PC-3 (cell line): ENCODE measurements at regions not wholly inside any gene's neighbourhood (a gene's known extent, or its start where the extent isn't known, plus 50 kb on each side); places are given as distances from the start of the nearest gene placed in this dataset.

Source experiments
- ATAC-seq: fragments of 200-7000 bp; cut with Tn5 transposase; 2 replicates; pipeline ENCODE4 v1.9.1; 2020; ENCODE audit warnings: mild to moderate bottlenecking, moderate library complexity
- BruUV-seq: library from RNA; stranded (reverse); fragments of 400-500 nt; replicated peaks from 2 replicates; lab custom pipeline; 2021; lab: Mats Ljungman, UMichigan
- CTCF ChIA-PET: fragments of 300-600 bp; sonication (Branson Sonifier 250); formaldehyde crosslinking; loops from one replicate; lab custom pipeline; 2022; ENCODE audit warnings: antibody characterized with exemption; lab: Charles Lee
- POLR2A ChIA-PET: fragments of 300-600 bp; sonication (Branson Sonifier 250); formaldehyde crosslinking; loops from one replicate; lab custom pipeline; 2022; ENCODE audit warnings: antibody characterized with exemption; ENCODE audit not compliant: unreplicated experiment; lab: Charles Lee
- DNase-seq: peaks from one replicate; pipeline ENCODE4 v3.0.0-alpha.2; 2015
- H2AFZ ChIP-seq: fragments of 300-600 bp; sonication (generic); 2 replicates; pipeline ENCODE4 v1.6.0; 2016; ENCODE audit warnings: antibody characterized with exemption, low read length
- H3F3A ChIP-seq: fragments of 300-600 bp; sonication (generic); one replicate; pipeline ENCODE4 v1.6.0; 2017; ENCODE audit warnings: antibody characterized with exemption, low read length, control low read depth, mild to moderate bottlenecking; ENCODE audit not compliant: unreplicated experiment
- H3K27ac ChIP-seq: fragments of 300-600 bp; sonication (generic); 2 replicates; pipeline ENCODE4 v1.5.1; 2016; ENCODE audit warnings: mild to moderate bottlenecking, low read length
- H3K27me3 ChIP-seq: fragments of 300-600 bp; sonication (generic); 2 replicates; pipeline ENCODE4 v1.6.1; 2016; ENCODE audit warnings: low read length, mixed read lengths
- H3K36me3 ChIP-seq: fragments of 300-600 bp; sonication (generic); 2 replicates; pipeline ENCODE4 v1.6.1; 2016; ENCODE audit warnings: low read depth, mixed run types, low read length, mixed read lengths
- H3K4me1 ChIP-seq: fragments of 300-600 bp; sonication (generic); 2 replicates; pipeline ENCODE4 v1.5.1; 2016; ENCODE audit warnings: low read length; ENCODE audit not compliant: insufficient read depth
- H3K4me2 ChIP-seq: fragments of 300-600 bp; sonication (generic); 2 replicates; pipeline ENCODE4 v1.6.0; 2016; ENCODE audit warnings: low read length
- H3K4me3 ChIP-seq: fragments of 300-600 bp; sonication (generic); 2 replicates; pipeline ENCODE4 v1.5.1; 2016; ENCODE audit warnings: mild to moderate bottlenecking, low read length, mixed read lengths
- H3K79me2 ChIP-seq: fragments of 300-600 bp; sonication (generic); 2 replicates; pipeline ENCODE4 v1.6.1; 2017; ENCODE audit warnings: low read length, mixed read lengths
- H3K9ac ChIP-seq: fragments of 300-600 bp; sonication (generic); 2 replicates; pipeline ENCODE4 v1.6.0; 2016; ENCODE audit warnings: mild to moderate bottlenecking, low read length
- H3K9me2 ChIP-seq: fragments of 300-600 bp; sonication (generic); replicated peaks from 2 replicates; pipeline ENCODE4 v1.6.1; 2016; ENCODE audit warnings: mixed run types, low read length, mixed read lengths
- H3K9me3 ChIP-seq: fragments of 300-600 bp; sonication (generic); 2 replicates; pipeline ENCODE4 v1.6.1; 2016; ENCODE audit warnings: low read length, mixed read lengths
- H4K20me1 ChIP-seq: fragments of 300-600 bp; sonication (generic); 2 replicates; pipeline ENCODE4 v1.6.1; 2016; ENCODE audit warnings: low read length, mixed read lengths
- EZH2 ChIP-seq: fragments of 300-600 bp; sonication (generic); IDR thresholded peaks from one replicate; pipeline ENCODE4 v1.6.1; 2017; ENCODE audit warnings: antibody characterized with exemption, mild to moderate bottlenecking, low read length; ENCODE audit not compliant: unreplicated experiment
- EZH2phosphoT487 ChIP-seq: fragments of 300-600 bp; sonication (generic); IDR thresholded peaks from 2 replicates; pipeline ENCODE4 v1.6.1; 2018; ENCODE audit warnings: mild to moderate bottlenecking, antibody characterized with exemption, low read length, borderline replicate concordance
- intact Hi-C: fragments of 100-400 bp; cut with micrococcal nuclease; formaldehyde crosslinking; loops from 2 replicates; pipeline ENCODE4 v1.9.0; 2023
- TF ChIP-seq, protein P1 (sequence below): fragments of 300-600 bp; sonication (generic); conservative IDR thresholded peaks from 2 replicates; pipeline ENCODE4 v1.5.1; 2017; ENCODE audit warnings: antibody characterized with exemption, low read depth, mild to moderate bottlenecking, low read length

DNA sequence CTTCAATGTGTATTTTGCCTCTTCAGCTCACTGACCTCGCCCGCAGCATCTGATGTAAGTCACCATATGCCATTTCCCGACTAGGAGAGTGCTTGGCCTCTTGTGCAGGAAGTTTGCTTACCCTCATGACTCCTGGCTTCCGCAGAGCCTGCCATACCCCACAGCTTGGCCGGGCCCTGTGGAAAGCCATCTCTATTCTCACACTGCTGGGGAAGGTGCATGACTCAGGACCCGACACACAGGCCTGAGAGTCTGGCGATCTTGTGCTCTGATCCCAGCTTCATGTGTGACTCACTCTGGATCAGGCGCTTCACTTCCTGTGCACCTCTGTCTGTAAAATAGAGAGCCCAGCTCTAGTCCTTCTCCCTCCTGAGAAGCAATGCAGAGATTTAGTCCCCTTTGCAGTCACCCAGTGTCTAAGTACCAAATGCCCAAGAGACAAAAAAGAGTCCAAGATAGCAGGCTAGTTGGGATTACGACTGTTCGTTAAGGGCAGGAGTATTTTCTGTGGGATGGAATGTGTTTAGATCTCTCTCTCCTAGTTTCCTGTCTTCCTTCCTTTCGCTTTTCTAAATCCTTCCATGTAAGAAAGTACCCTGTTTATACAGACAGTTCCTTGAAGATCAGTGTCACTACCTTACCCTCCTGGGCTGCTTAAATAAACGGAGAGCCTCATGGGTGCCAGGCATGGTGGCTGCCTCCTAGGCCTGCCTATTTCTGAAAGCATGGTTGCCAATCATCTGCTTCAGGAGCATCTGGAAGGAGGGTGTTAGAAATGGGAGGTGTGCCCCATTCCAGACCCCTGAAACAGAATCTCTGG is 62.8 kb upstream of the KIF26B start:
- Histone ChIP-seq H3K36me3 (no peaks in the 10 kb centered on the region), H3K9me2 (no peaks in the 10 kb centered on the region), H3K27me3 (no peaks in the 10 kb centered on the region), H4K20me1 (no peaks in the 10 kb centered on the region), H2AFZ (peak overlapping the region; percentile 73), H3K4me2 (peak overlapping the region; percentile 60), H3K4me1 (peaks cover 20% of the 10 kb centered on the region), H3K79me2 (no peaks in the 10 kb centered on the region), H3F3A (no peaks in the 10 kb centered on the region), H3K27ac (peak overlapping the region; percentile 89), H3K9me3 (no peaks in the 10 kb centered on the region), H3K4me3 (peak overlapping the region; percentile 1; the same call in 1 of the 2 replicates), H3K9ac (peak overlapping the region; percentile 63)
- DNase-seq, result peak; percentile 97
- intact Hi-C loops, result no loop called here
- ChIA-PET CTCF (interaction anchor here (0.6 kb wide), 1 partner anchor 1364 kb away, joined by 3 read pairs; no protein-coding TSS in a partner anchor), POLR2A (interaction anchor here (0.6 kb wide), 1 partner anchor 121 kb away, joined by 3 read pairs; no protein-coding TSS in a partner anchor)
- peak; percentile 100 for ATAC-seq
- no TSS peak for BruUV-seq
- TF ChIP-seq, protein P1, sequence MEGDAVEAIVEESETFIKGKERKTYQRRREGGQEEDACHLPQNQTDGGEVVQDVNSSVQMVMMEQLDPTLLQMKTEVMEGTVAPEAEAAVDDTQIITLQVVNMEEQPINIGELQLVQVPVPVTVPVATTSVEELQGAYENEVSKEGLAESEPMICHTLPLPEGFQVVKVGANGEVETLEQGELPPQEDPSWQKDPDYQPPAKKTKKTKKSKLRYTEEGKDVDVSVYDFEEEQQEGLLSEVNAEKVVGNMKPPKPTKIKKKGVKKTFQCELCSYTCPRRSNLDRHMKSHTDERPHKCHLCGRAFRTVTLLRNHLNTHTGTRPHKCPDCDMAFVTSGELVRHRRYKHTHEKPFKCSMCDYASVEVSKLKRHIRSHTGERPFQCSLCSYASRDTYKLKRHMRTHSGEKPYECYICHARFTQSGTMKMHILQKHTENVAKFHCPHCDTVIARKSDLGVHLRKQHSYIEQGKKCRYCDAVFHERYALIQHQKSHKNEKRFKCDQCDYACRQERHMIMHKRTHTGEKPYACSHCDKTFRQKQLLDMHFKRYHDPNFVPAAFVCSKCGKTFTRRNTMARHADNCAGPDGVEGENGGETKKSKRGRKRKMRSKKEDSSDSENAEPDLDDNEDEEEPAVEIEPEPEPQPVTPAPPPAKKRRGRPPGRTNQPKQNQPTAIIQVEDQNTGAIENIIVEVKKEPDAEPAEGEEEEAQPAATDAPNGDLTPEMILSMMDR, result no peak
- TF ChIP-seq EZH2 (no peak), EZH2phosphoT487 (no peak)

DNA sequence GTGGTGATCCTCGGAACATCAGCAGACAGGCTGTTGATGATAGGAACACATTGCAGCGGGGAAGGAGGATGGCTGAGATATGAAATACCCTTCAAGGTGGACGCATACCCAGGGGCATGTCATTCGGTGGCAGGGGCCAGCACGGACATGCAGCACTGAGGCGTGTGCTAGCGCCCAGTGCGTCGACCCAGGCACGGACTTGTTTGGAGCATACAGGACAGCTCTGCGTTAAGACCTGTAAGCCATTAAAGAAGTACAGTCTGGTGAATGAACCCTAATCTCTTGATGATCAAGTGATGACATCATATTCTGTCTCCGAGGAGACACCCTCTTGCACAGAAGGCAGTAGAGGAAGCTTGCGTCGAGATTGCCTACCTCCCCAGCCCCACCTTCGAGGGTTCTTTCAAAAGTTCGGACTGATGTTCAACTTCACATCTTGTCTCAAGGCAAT is 63.6 kb upstream of the KIF26B start:
- H3K27me3 ChIP-seq, result no peaks in the 10 kb centered on the region
- no peaks in the 10 kb centered on the region for H3K9me3 ChIP-seq
- H2AFZ ChIP-seq, result peak overlapping the region; percentile 73
- H3K4me2 ChIP-seq, result peak overlapping the region; percentile 60
- no peaks in the 10 kb centered on the region for H4K20me1 ChIP-seq
- 0 out of 2 replicates have a peak overlapping the region, but pooled peaks have one; percentile 1 for H3K4me3 ChIP-seq
- no TSS peak for BruUV-seq
- peak overlapping the region; percentile 89 for H3K27ac ChIP-seq
- no peaks in the 10 kb centered on the region for H3K36me3 ChIP-seq
- no peak for DNase-seq
- ATAC-seq, result no peak
- H3F3A ChIP-seq, result no peaks in the 10 kb centered on the region
- no peaks in the 10 kb centered on the region for H3K9me2 ChIP-seq
- H3K79me2 ChIP-seq, result no peaks in the 10 kb centered on the region
- ChIA-PET CTCF (no interaction called here), POLR2A (no interaction called here)
- H3K4me1 ChIP-seq, result peaks cover 20% of the 10 kb centered on the region
- intact Hi-C loops, result no loop called here
- TF ChIP-seq EZH2 (no peak), EZH2phosphoT487 (no peak)
- TF ChIP-seq, protein P1, result no peak
- H3K9ac ChIP-seq, result peak overlapping the region; percentile 33
